PFSK-1 (cell line): ENCODE measurements at regions not wholly inside any gene's neighbourhood (a gene's known extent, or its start where the extent isn't known, plus 50 kb on each side); places are given as distances from the start of the nearest gene placed in this dataset.

Experiments
- POLR2AphosphoS5 ChIP-seq: IDR thresholded peaks from 2 replicates; pipeline ENCODE4 v1.6.1; 2012; ENCODE audit warnings: low read depth, mild to moderate bottlenecking, control low read depth, low read length, moderate library complexity
- SIN3A ChIP-seq: IDR thresholded peaks from 2 replicates; pipeline ENCODE4 v1.6.1; 2012; ENCODE audit warnings: mild to moderate bottlenecking, low read length, moderate library complexity, borderline replicate concordance; ENCODE audit not compliant: insufficient read depth

DNA sequence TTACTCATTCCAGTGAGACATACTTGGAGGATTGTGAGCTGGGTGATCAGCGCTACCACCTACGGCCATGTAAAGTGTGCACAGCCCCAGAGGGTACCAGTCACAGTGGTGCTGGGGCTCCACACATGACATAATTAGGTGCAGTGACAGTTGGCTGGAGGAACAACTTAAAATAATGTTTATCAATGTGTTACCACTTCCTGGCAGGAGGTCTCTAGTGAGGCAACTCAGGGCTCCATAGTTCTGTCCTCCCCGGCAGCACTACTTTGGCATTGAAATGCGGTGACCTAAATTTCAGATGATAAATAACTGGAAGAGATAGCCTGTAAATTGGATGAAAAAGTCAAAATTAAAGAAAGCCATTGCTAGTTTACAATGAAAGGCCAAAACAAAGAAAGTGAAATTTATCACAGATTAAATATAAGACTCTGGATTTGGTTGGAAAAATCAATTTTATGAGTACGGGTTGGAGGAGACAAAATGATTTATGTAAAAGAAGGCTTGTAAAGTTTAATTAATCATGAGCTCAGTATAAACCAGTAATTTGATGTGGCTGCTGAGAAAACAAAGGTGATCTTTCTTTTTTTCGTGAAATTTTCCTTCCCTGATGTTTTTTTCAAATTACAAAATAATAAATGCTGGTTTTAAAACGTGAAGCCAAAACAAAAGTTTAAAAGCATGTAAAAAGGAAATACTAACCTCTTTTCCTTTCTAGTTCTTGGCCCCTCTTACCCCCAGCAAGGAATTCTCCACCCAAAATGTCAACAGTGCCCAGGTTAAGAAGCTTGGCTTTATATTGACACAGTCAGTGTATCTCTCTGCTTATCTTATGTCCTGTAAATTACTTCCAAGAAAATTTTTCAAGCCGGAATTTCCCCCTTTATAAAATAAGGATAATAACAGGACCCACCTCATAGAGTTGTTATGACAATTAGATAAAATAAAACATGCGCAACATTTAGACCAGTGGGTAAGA is 126.7 kb upstream of the NOX3 start:
- no peak for TF ChIP-seq SIN3A
- no peak for TF ChIP-seq POLR2AphosphoS5
